Keratinocyte (primary cell): ENCODE measurements at regions not wholly inside any gene's neighbourhood (a gene's known extent, or its start where the extent isn't known, plus 50 kb on each side); places are given as distances from the start of the nearest gene placed in this dataset.

Experiments
- DNase-seq: peaks from one replicate; pipeline ENCODE4 v3.0.0-alpha.2; 2011; ENCODE audit warnings: low read depth, missing footprints, low spot score
- FAIRE-seq: peaks from 2 replicates; lab custom pipeline; 2011; peaks lifted over from hg19 to GRCh38; lab: Jason Lieb, UNC
- H2AFZ ChIP-seq: 2 replicates; pipeline ENCODE4 v1.6.0; 2012; ENCODE audit warnings: low read length, control low read depth, inconsistent platforms; ENCODE audit not compliant: control insufficient read depth
- H3K27ac ChIP-seq: 2 replicates; pipeline ENCODE4 v1.5.1; 2011; ENCODE audit warnings: low read length; ENCODE audit not compliant: control insufficient read depth, insufficient read depth
- H3K27me3 ChIP-seq: 3 replicates; pipeline ENCODE4 v1.6.0; 2011; ENCODE audit warnings: low read length; ENCODE audit not compliant: control insufficient read depth, insufficient read depth; ENCODE audit errors: extremely low read depth
- H3K36me3 ChIP-seq, 2 experiments: 2 replicates in 1 of 2; 3 replicates in 1 of 2; pipeline ENCODE4 v1.5.1; 2011; ENCODE audit warnings: low read length in 2 of 2, mild to moderate bottlenecking in 1 of 2; ENCODE audit not compliant: control insufficient read depth in 2 of 2, insufficient read depth in 2 of 2; ENCODE audit errors: extremely low read depth in 1 of 2
- H3K4me1 ChIP-seq: 3 replicates; pipeline ENCODE4 v1.5.1; 2011; ENCODE audit warnings: low read length; ENCODE audit not compliant: control insufficient read depth, insufficient read depth; ENCODE audit errors: extremely low read depth
- H3K4me2 ChIP-seq: 3 replicates; pipeline ENCODE4 v1.6.0; 2011; ENCODE audit warnings: low read depth, low read length; ENCODE audit not compliant: control insufficient read depth, insufficient read depth; ENCODE audit errors: extremely low read depth
- H3K4me3 ChIP-seq, 3 experiments: fragments of 200-600 bp in 1 of 3; sonication (generic) in 1 of 3; 2 replicates in 2 of 3; 3 replicates in 1 of 3; pipeline ENCODE4 v1.5.1; 2011 to 2016; ENCODE audit warnings: low read length in 3 of 3, mild to moderate bottlenecking in 3 of 3, control low read depth in 2 of 3, inconsistent platforms in 1 of 3, low read depth in 1 of 3, mixed read lengths in 1 of 3, mixed run types in 1 of 3, moderate library complexity in 1 of 3; ENCODE audit not compliant: control insufficient read depth in 2 of 3, insufficient read depth in 2 of 3; ENCODE audit errors: extremely low read depth in 1 of 3
- H3K79me2 ChIP-seq: 2 replicates; pipeline ENCODE4 v1.6.0; 2012; ENCODE audit warnings: low read length; ENCODE audit not compliant: control insufficient read depth, insufficient read depth
- H3K9ac ChIP-seq: 3 replicates; pipeline ENCODE4 v1.6.0; 2011; ENCODE audit warnings: low read length; ENCODE audit not compliant: control insufficient read depth, insufficient read depth; ENCODE audit errors: extremely low read depth
- H3K9me1 ChIP-seq: 3 replicates; pipeline ENCODE4 v1.6.0; 2011; ENCODE audit warnings: low read length; ENCODE audit not compliant: control insufficient read depth, insufficient read depth; ENCODE audit errors: extremely low read depth
- H3K9me3 ChIP-seq: 2 replicates; pipeline ENCODE4 v1.5.1; 2012; ENCODE audit warnings: low read depth, low read length; ENCODE audit not compliant: control insufficient read depth
- H4K20me1 ChIP-seq: 3 replicates; pipeline ENCODE4 v1.6.0; 2011; ENCODE audit warnings: low read length; ENCODE audit not compliant: control insufficient read depth, insufficient read depth; ENCODE audit errors: extremely low read depth
- CTCF ChIP-seq, 3 experiments: IDR thresholded peaks in 1 of 3; conservative IDR thresholded peaks in 1 of 3; optimal IDR thresholded peaks in 1 of 3; 2 replicates in 2 of 3; 3 replicates in 1 of 3; pipeline versions ENCODE3 to v1.5.1; 2011; ENCODE audit warnings: low read length in 3 of 3, mild to moderate bottlenecking in 3 of 3, moderate library complexity in 2 of 3, control low read depth in 1 of 3, inconsistent platforms in 1 of 3; ENCODE audit not compliant: insufficient read depth in 2 of 3; ENCODE audit errors: extremely low read depth in 1 of 3
- EZH2 ChIP-seq: IDR thresholded peaks from one replicate; pipeline ENCODE4 v1.6.1; 2012; ENCODE audit warnings: inconsistent platforms, mild to moderate bottlenecking, low read length, moderate library complexity
- dilution Hi-C: fragments of 300-500 bp; cut with MboI; formaldehyde crosslinking; loops from one replicate; pipeline ENCODE4 v1.7.0; 2020; ENCODE audit warnings: low sequenced_read_pairs; ENCODE audit not compliant: extremely low pct_ligation_motif_present

GRCh38 chr12:114500131-114500530, 94.2 kb upstream of the TBX5 start:
- H3K36me3 ChIP-seq, result no peaks in the 10 kb centered on the region
- H3K9ac ChIP-seq, result no peak overlapping the region
- FAIRE-seq, result no peak
- dilution Hi-C loops, result no loop called here
- H3K4me2 ChIP-seq, result no peak overlapping the region
- DNase-seq, result no peak
- no peaks in the 10 kb centered on the region for H4K20me1 ChIP-seq
- H2AFZ ChIP-seq, result no peak overlapping the region
- H3K9me3 ChIP-seq, result no peaks in the 10 kb centered on the region
- no peaks in the 10 kb centered on the region for H3K9me1 ChIP-seq
- H3K4me3 ChIP-seq, result no peak overlapping the region
- H3K4me1 ChIP-seq, result no peaks in the 10 kb centered on the region
- TF ChIP-seq EZH2, result no peak
- TF ChIP-seq CTCF (optimal IDR thresholded peaks at IDR 0.05 in 1 of 3, IDR thresholded peaks at IDR 0.05 in 1 of 3, conservative IDR thresholded peaks at IDR 0.05 in 1 of 3; ENCODE audit: extremely low read depth in 1 of 3, insufficient read depth in 2 of 3, low read length in 3 of 3), result no peak
- H3K27ac ChIP-seq, result no peak overlapping the region
- H3K79me2 ChIP-seq, result no peaks in the 10 kb centered on the region
- H3K27me3 ChIP-seq, result peaks cover 14% of the 10 kb centered on the region

- FAIRE-seq (no peak), DNase-seq (no peak)
- no peak overlapping the region for H3K27ac ChIP-seq
- dilution Hi-C loops, result no loop called here
- no peaks in the 10 kb centered on the region for H4K20me1 ChIP-seq
- no peak overlapping the region for H2AFZ ChIP-seq
- H3K9ac ChIP-seq, result no peak overlapping the region
- no peak overlapping the region for H3K4me2 ChIP-seq
- H3K36me3 ChIP-seq, result no peaks in the 10 kb centered on the region
- no peak overlapping the region for H3K4me3 ChIP-seq
- H3K4me1 ChIP-seq, result no peaks in the 10 kb centered on the region
- no peaks in the 10 kb centered on the region for H3K9me1 ChIP-seq
- H3K27me3 ChIP-seq, result peaks cover 14% of the 10 kb centered on the region
- H3K9me3 ChIP-seq, result no peaks in the 10 kb centered on the region
- TF ChIP-seq CTCF (optimal IDR thresholded peaks at IDR 0.05 in 1 of 3, IDR thresholded peaks at IDR 0.05 in 1 of 3, conservative IDR thresholded peaks at IDR 0.05 in 1 of 3; ENCODE audit: extremely low read depth in 1 of 3, insufficient read depth in 2 of 3, low read length in 3 of 3) (no peak), EZH2 (no peak)
- no peaks in the 10 kb centered on the region for H3K79me2 ChIP-seq
Observed at GRCh38 chr12:114499338-114499737, 93.4 kb upstream of the TBX5 start.
